ENCODE measurements at regions not wholly inside any gene's neighbourhood (a gene's known extent, or its start where the extent isn't known, plus 50 kb on each side); places are given as distances from the start of the nearest gene placed in this dataset.

GRCh38 chr4:29718136-29718535, 1002.0 kb upstream of the PCDH7 start:
- Histone ChIP-seq H3K27me3 (replicated peaks in 1 of 4; ENCODE audit: control extremely low read depth in 1 of 4, control insufficient read depth in 3 of 4, insufficient read depth in 4 of 4, low read length in 3 of 4) (no peaks in the 10 kb centered on the region), H3K4me2 (replicated peaks; ENCODE audit: low read depth, low read length, poor library complexity, severe bottlenecking) (no peak overlapping the region), H2AFZ (ENCODE audit: insufficient read depth, low read depth, low read length, poor library complexity, severe bottlenecking) (no peak overlapping the region), H3K4me3 (ENCODE audit: control extremely low read depth in 1 of 5, extremely low read depth in 1 of 5, insufficient read depth in 1 of 5, low read depth in 2 of 5, low read length in 4 of 5) (no peak overlapping the region), H3K27ac (ENCODE audit: low read length in 2 of 2) (no peak overlapping the region), H3K4me1 (ENCODE audit: control insufficient read depth in 2 of 2, insufficient read depth in 2 of 2, low read length in 2 of 2) (no peaks in the 10 kb centered on the region), H3K36me3 (replicated peaks in 1 of 2; ENCODE audit: control extremely low read depth in 1 of 2, control insufficient read depth in 1 of 2, extremely low read depth in 1 of 2, insufficient read depth in 2 of 2, low read length in 1 of 2) (no peaks in the 10 kb centered on the region), H3K9ac (ENCODE audit: low read length) (no peak overlapping the region), H3K9me3 (ENCODE audit: control extremely low read depth in 1 of 3, control insufficient read depth in 2 of 3, insufficient read depth in 1 of 3, low read length in 2 of 3) (no peaks in the 10 kb centered on the region), H3K79me2 (ENCODE audit: control insufficient read depth, insufficient read depth, low read length) (no peaks in the 10 kb centered on the region), H4K20me1 (ENCODE audit: control insufficient read depth, insufficient read depth, low read length, poor library complexity, severe bottlenecking) (no peaks in the 10 kb centered on the region)
- no peak for DNase-seq
- H3K27ac Mint-ChIP-seq, result no peak overlapping the region
- H3K27me3 Mint-ChIP-seq, result no peaks in the 10 kb centered on the region
- no peaks in the 10 kb centered on the region for H3K4me1 Mint-ChIP-seq
- ATAC-seq (ENCODE audit: low read depth), result no peak
- ChIA-PET POLR2A (no interaction called here), CTCF (no interaction called here)
- TF ChIP-seq EZH2 (IDR thresholded peaks at IDR 0.05; ENCODE audit: borderline replicate concordance, insufficient read depth, low read depth, low read length, poor library complexity, severe bottlenecking) (no peak), CTCF (IDR thresholded peaks at IDR 0.05) (no peak)
- H3K4me3 Mint-ChIP-seq, result no peak overlapping the region
- intact Hi-C loops (cut with micrococcal nuclease), result no loop called here
- H3K9me3 Mint-ChIP-seq (ENCODE audit: insufficient read depth), result no peaks in the 10 kb centered on the region

GRCh38 chr4:29722253-29722652, 997.9 kb upstream of the PCDH7 start:
- CTCF ChIA-PET, result no interaction called here
- no peak overlapping the region for H3K4me2 ChIP-seq (replicated peaks; ENCODE audit: low read depth, low read length, poor library complexity, severe bottlenecking)
- H3K36me3 ChIP-seq (replicated peaks in 1 of 2; ENCODE audit: control extremely low read depth in 1 of 2, control insufficient read depth in 1 of 2, extremely low read depth in 1 of 2, insufficient read depth in 2 of 2, low read length in 1 of 2), result no peaks in the 10 kb centered on the region
- no peak overlapping the region for H3K27ac ChIP-seq (ENCODE audit: low read length in 2 of 2)
- H4K20me1 ChIP-seq (ENCODE audit: control insufficient read depth, insufficient read depth, low read length, poor library complexity, severe bottlenecking), result no peaks in the 10 kb centered on the region
- Mint-ChIP-seq H3K4me3 (no peak overlapping the region), H3K27me3 (no peaks in the 10 kb centered on the region), H3K4me1 (no peaks in the 10 kb centered on the region), H3K9me3 (ENCODE audit: insufficient read depth) (peaks cover 3% of the 10 kb centered on the region), H3K27ac (no peak overlapping the region)
- POLR2A ChIA-PET, result no interaction called here
- no peak for TF ChIP-seq EZH2 (IDR thresholded peaks at IDR 0.05; ENCODE audit: borderline replicate concordance, insufficient read depth, low read depth, low read length, poor library complexity, severe bottlenecking)
- TF ChIP-seq CTCF (IDR thresholded peaks at IDR 0.05), result no peak
- no peak for DNase-seq
- H3K4me1 ChIP-seq (ENCODE audit: control insufficient read depth in 2 of 2, insufficient read depth in 2 of 2, low read length in 2 of 2), result no peaks in the 10 kb centered on the region
- H3K9me3 ChIP-seq (ENCODE audit: control extremely low read depth in 1 of 3, control insufficient read depth in 2 of 3, insufficient read depth in 1 of 3, low read length in 2 of 3), result no peaks in the 10 kb centered on the region
- no peaks in the 10 kb centered on the region for H3K79me2 ChIP-seq (ENCODE audit: control insufficient read depth, insufficient read depth, low read length)
- no peak overlapping the region for H2AFZ ChIP-seq (ENCODE audit: insufficient read depth, low read depth, low read length, poor library complexity, severe bottlenecking)
- intact Hi-C loops (cut with micrococcal nuclease), result no loop called here
- H3K27me3 ChIP-seq (replicated peaks in 1 of 4; ENCODE audit: control extremely low read depth in 1 of 4, control insufficient read depth in 3 of 4, insufficient read depth in 4 of 4, low read length in 3 of 4), result no peaks in the 10 kb centered on the region
- H3K9ac ChIP-seq (ENCODE audit: low read length), result no peak overlapping the region
- no CpG with 5 or more reads among the region's 6 CpGs for WGBS (ENCODE audit: insufficient coverage)
- H3K4me3 ChIP-seq (ENCODE audit: control extremely low read depth in 1 of 5, extremely low read depth in 1 of 5, insufficient read depth in 1 of 5, low read depth in 2 of 5, low read length in 4 of 5), result no peak overlapping the region
- no peak for ATAC-seq (ENCODE audit: low read depth)

Measured in B cell (primary cell).